ENCODE measurements at regions not wholly inside any gene's neighbourhood (a gene's known extent, or its start where the extent isn't known, plus 50 kb on each side); places are given as distances from the start of the nearest gene placed in this dataset.
"Not testable (repeated sequence)": the region's sequence is repeated elsewhere in the genome, so short reads cannot be mapped to it uniquely, and the experiment has no call there.

- not testable (repeated sequence) for H3K27ac ChIP-seq; H3K4me3 ChIP-seq; H3K27me3 ChIP-seq (replicated peaks); H3K36me3 ChIP-seq; H3K9me3 ChIP-seq (replicated peaks); DNase-seq (ENCODE audit: low read depth in 1 of 2, low spot score in 2 of 2); H3K4me1 ChIP-seq (replicated peaks)
Observed at GRCh38 chr7:6990426-6991152, 164.5 kb upstream of the CCZ1B start.

DNA sequence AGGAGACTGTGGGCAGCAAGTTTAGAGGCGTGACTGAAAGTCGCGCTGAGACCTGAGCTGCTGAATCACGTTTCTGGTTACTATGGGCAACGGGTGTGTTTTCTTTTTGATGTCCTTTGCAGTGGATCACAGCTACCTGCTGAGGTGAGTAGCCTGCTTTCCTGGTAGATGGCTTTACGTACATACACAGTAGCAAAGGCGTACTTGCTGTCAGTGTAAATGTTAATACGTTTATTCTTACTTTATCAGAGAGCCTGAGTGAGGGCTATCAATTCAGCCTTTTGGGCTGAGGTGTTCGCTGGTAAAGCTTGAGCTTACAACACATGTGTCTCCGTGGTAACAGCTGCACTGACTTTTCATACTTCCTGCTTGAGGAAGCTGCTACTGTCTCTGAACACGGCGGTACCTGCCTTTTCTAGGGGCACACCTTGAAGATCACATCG, 165.1 kb upstream of the CCZ1B start:
- H3K9me3 ChIP-seq (replicated peaks); H3K27me3 ChIP-seq (replicated peaks); H3K27ac ChIP-seq; H3K36me3 ChIP-seq; H3K4me3 ChIP-seq; DNase-seq (ENCODE audit: low read depth in 1 of 2, low spot score in 2 of 2); H3K4me1 ChIP-seq (replicated peaks): not testable (repeated sequence)

GRCh38 chr7:6991686-6992085, 165.6 kb upstream of the CCZ1B start:
- H3K9me3 ChIP-seq (replicated peaks); H3K27ac ChIP-seq; H3K4me3 ChIP-seq; H3K27me3 ChIP-seq (replicated peaks); DNase-seq (ENCODE audit: low read depth in 1 of 2, low spot score in 2 of 2); H3K36me3 ChIP-seq; H3K4me1 ChIP-seq (replicated peaks): not testable (repeated sequence)

DNA sequence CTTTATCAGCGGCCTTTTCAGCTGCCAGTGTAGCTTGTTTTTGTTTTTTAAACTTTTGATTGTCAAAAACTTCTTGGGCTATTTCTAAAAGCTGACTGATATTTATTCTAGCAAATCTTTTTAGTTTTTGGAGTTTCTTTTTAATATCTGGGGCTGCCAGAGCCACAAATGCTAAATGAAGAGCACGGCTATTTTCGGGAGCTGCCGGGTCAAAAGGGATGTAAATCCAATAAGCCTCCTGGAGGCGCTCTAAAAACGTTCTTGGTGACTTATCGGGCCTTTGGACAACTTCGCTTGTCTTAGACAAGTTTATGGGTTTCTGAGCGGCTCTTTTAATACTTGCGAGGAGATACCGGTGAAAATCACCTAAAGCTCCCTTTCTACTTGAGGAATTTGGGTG, 166.1 kb upstream of the CCZ1B start:
- not testable (repeated sequence) for H3K27ac ChIP-seq; H3K4me1 ChIP-seq (replicated peaks); H3K27me3 ChIP-seq (replicated peaks); H3K36me3 ChIP-seq; H3K4me3 ChIP-seq; DNase-seq (ENCODE audit: low read depth in 1 of 2, low spot score in 2 of 2); H3K9me3 ChIP-seq (replicated peaks)

GRCh38 chr7:6995026-6995425, 169.0 kb upstream of the CCZ1B start:
- H3K27ac ChIP-seq; DNase-seq (ENCODE audit: low read depth in 1 of 2, low spot score in 2 of 2); H3K36me3 ChIP-seq; H3K9me3 ChIP-seq (replicated peaks); H3K27me3 ChIP-seq (replicated peaks); H3K4me1 ChIP-seq (replicated peaks); H3K4me3 ChIP-seq: not testable (repeated sequence)

DNA sequence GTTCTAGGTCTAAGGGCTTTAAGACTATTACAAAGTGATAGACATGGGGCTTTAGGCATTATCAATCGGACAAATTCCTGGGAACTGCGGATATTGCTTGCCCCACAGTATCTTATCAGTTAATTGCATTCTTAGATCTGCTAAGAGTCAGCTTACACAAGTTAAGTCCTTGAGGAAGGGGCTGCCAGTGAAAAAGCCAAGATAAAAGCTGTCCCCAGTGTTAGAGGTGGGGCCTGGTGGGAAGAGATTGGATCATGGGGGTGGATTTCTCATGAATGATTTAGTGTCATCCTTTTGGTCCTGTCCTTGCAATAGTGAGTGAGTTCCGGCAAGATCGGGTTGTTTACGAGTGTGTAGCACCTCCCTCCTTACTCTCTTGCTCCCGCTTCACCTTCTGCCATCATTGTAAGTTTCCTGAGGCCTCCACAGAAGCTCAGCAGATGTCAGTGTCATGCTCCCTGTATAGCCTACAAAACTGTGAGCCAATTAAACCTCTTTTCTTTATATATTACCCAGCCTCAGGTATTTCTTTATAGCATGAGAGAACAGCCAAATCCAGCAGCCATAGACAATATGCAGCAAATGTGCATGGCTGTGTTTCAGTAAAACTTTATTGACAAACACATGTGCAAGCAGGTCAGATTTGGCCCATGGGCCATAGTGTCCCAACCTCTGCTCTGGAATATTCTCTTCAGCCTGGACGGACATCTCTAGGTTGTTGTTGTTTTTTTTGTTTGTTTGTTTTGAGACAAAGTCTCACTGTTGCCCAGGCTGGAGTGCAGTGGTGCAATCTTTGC, 169.6 kb upstream of the CCZ1B start:
- not testable (repeated sequence) for DNase-seq (ENCODE audit: low read depth in 1 of 2, low spot score in 2 of 2); H3K4me1 ChIP-seq (replicated peaks)

DNA sequence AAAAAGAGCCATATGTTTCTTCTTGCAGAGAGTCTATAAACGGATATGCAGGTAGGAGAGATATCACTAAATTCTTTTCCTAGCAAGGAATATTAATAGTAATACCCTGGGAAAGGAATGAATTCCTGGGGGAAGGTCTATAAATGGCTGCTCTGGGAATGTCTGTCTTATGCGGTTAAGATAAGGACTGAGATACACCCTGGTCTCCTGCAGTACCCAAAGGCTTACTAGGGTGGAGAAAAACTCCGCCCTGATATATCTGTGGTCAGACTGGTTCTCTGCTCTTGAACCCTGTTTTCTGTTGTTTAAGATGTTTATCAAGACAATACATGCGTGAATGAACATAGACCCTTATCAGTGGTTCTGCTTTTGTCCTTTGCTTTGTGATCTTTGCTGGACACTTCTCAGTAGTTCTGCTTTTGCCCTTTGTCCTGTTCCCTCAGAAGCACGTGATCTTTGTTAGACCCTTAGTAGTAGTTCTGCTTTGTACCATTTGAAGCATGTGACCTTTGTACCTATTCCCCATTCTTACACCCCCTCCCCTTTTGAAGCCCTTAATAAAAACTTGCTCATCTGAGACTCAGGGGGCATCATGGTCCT, 173.1 kb upstream of the CCZ1B start:
- H3K36me3 ChIP-seq; H3K27me3 ChIP-seq (replicated peaks); H3K4me3 ChIP-seq; DNase-seq (ENCODE audit: low read depth in 1 of 2, low spot score in 2 of 2); H3K4me1 ChIP-seq (replicated peaks); H3K9me3 ChIP-seq (replicated peaks); H3K27ac ChIP-seq: not testable (repeated sequence)

More for the DNA sequence above, 169.6 kb upstream of the CCZ1B start:
- H3K4me3 ChIP-seq; H3K27ac ChIP-seq; H3K9me3 ChIP-seq (replicated peaks); H3K27me3 ChIP-seq (replicated peaks); H3K36me3 ChIP-seq: not testable (repeated sequence)

DNA sequence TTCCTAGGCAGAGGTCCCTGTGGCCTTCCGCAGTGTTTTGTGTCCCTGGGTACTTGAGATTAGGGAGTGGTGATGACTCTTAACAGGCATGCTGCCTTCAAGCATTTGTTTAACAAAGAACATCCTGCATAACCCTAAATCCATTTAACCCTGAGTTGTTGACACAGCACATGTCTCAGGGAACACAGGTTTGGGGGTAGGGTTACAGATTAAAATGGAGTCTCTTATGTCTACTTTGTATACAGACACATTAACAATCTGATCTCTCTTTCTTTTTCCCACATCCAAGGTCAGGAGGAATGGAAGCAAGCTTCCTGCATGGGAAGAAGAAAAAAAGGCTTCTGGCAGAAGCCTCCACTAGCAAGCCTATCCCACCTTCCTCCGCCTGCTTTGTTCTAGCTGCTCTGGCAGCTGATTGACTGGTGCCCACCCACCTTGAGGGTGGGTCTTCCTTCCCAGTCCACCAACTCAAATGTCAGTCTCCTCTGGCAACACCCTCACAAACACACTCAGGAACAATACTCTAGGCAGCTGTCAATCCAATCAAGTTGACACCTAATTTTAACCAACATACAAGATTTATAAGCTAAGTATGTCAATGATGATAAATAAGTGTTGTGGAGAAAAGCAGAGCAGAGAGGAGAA, 176.5 kb upstream of the CCZ1B start:
- no peaks in the 10 kb centered on the region for H3K27me3 ChIP-seq (replicated peaks)
- H3K27ac ChIP-seq = no peak overlapping the region
- H3K9me3 ChIP-seq (replicated peaks) = peaks cover 4% of the 10 kb centered on the region; the same call in 1 of the 2 replicates
- no peaks in the 10 kb centered on the region for H3K36me3 ChIP-seq
- H3K4me3 ChIP-seq = no peak overlapping the region
- no peaks in the 10 kb centered on the region for H3K4me1 ChIP-seq (replicated peaks)
- no peak for DNase-seq (ENCODE audit: low read depth in 1 of 2, low spot score in 2 of 2)

DNA sequence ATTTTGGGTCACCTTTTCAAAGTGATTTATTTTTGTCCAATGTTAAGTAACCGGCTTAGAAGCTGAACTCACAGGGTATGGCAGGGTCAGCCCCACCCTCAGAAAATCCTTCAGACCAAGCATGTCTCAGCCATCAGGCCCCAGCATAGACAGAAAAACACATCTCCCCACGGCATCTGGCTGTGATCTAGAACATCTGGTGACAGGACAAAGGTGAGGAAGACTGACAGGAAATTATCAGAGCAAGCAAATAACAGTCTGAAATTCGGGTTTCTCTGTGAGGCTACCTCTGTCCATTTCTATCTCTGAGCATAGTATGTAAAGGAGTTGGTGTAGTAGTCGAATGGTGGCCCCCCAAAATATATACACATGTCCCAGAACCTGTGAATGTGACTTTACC, 177.0 kb upstream of the C1GALT1 start:
- Histone ChIP-seq H3K36me3 (no peaks in the 10 kb centered on the region), H3K9me3 (replicated peaks) (no peaks in the 10 kb centered on the region; the same call in 1 of the 2 replicates), H3K27me3 (replicated peaks) (no peaks in the 10 kb centered on the region), H3K4me1 (replicated peaks) (no peaks in the 10 kb centered on the region), H3K27ac (no peak overlapping the region), H3K4me3 (no peak overlapping the region)
- no peak for DNase-seq (ENCODE audit: low read depth in 1 of 2, low spot score in 2 of 2)

DNA sequence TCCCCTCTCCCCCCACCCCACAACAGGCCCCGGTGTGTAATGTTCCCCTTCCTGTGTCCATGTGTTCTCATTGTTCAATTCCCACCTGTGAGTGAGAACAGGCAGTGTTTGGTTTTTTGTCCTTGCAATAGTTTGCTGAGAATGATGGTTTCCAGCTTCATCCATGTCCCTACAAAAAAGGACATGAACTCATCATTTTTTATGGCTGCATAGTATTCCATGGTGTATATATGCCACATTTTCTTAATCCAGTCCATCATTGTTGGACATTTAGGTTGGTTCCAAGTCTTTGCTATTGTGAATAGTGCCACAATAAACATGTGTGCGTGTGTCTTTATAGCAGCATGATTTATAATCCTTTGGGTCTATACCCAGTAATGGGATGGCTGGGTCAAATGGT, 176.4 kb upstream of the C1GALT1 start:
- not testable (repeated sequence) for DNase-seq (ENCODE audit: low read depth in 1 of 2, low spot score in 2 of 2)

GRCh38 chr7:7011241-7011640, 171.1 kb upstream of the C1GALT1 start:
- H3K36me3 ChIP-seq; H3K27ac ChIP-seq; H3K4me3 ChIP-seq; H3K27me3 ChIP-seq (replicated peaks); H3K9me3 ChIP-seq (replicated peaks); DNase-seq (ENCODE audit: low read depth in 1 of 2, low spot score in 2 of 2); H3K4me1 ChIP-seq (replicated peaks): not testable (repeated sequence)

More for the DNA sequence above, 176.4 kb upstream of the C1GALT1 start:
- H3K4me3 ChIP-seq; H3K4me1 ChIP-seq (replicated peaks); H3K9me3 ChIP-seq (replicated peaks); H3K27ac ChIP-seq; H3K36me3 ChIP-seq; H3K27me3 ChIP-seq (replicated peaks): not testable (repeated sequence)

- not testable (repeated sequence) for H3K4me3 ChIP-seq; H3K36me3 ChIP-seq; H3K27ac ChIP-seq; H3K4me1 ChIP-seq (replicated peaks); H3K27me3 ChIP-seq (replicated peaks); DNase-seq (ENCODE audit: low read depth in 1 of 2, low spot score in 2 of 2); H3K9me3 ChIP-seq (replicated peaks)
Observed at GRCh38 chr7:7011751-7012150, 170.6 kb upstream of the C1GALT1 start.

GRCh38 chr7:7014827-7015595, 167.3 kb upstream of the C1GALT1 start:
- no peaks in the 10 kb centered on the region for H3K36me3 ChIP-seq
- H3K9me3 ChIP-seq (replicated peaks) = no peaks in the 10 kb centered on the region
- no peak overlapping the region for H3K27ac ChIP-seq
- DNase-seq (ENCODE audit: low read depth in 1 of 2, low spot score in 2 of 2) = no peak
- H3K4me1 ChIP-seq (replicated peaks) = no peaks in the 10 kb centered on the region
- no peak overlapping the region for H3K4me3 ChIP-seq
- no peaks in the 10 kb centered on the region for H3K27me3 ChIP-seq (replicated peaks)

Measured in SJSA1 (cell line).